NT2/D1 (cell line): ENCODE measurements at regions not wholly inside any gene's neighbourhood (a gene's known extent, or its start where the extent isn't known, plus 50 kb on each side); places are given as distances from the start of the nearest gene placed in this dataset.

Experiments used
- DNase-seq: peaks from one replicate; pipeline ENCODE4 v3.0.0-alpha.2; 2011; ENCODE audit warnings: low read depth, low spot score
- H3K27me3 ChIP-seq: 2 replicates; pipeline ENCODE4 v1.6.0; 2011; ENCODE audit warnings: mild to moderate bottlenecking; ENCODE audit not compliant: insufficient read length, insufficient read depth
- H3K36me3 ChIP-seq: 2 replicates; pipeline ENCODE4 v1.6.1; 2011; ENCODE audit warnings: mild to moderate bottlenecking, low read length, mixed read lengths; ENCODE audit not compliant: insufficient read depth, insufficient read length
- H3K4me1 ChIP-seq: 2 replicates; pipeline ENCODE4 v1.5.1; 2011; ENCODE audit not compliant: insufficient read depth, insufficient read length
- H3K4me3 ChIP-seq: 2 replicates; pipeline ENCODE4 v1.5.1; 2011; ENCODE audit warnings: low read depth; ENCODE audit not compliant: insufficient read length
- H3K9ac ChIP-seq: 2 replicates; pipeline ENCODE4 v1.6.0; 2011; ENCODE audit warnings: low read depth; ENCODE audit not compliant: insufficient read length
- H3K9me3 ChIP-seq: 2 replicates; pipeline ENCODE4 v1.5.1; 2011; ENCODE audit warnings: mild to moderate bottlenecking, low read length; ENCODE audit not compliant: insufficient read depth
- SUZ12 ChIP-seq: IDR thresholded peaks from 2 replicates; pipeline ENCODE4 v1.6.1; 2011; ENCODE audit not compliant: insufficient read length, insufficient read depth; ENCODE audit errors: extremely low read depth
- YY1 ChIP-seq: IDR thresholded peaks from 2 replicates; pipeline ENCODE4 v1.6.1; 2011; ENCODE audit not compliant: insufficient read length, insufficient read depth
- ZNF274 ChIP-seq: IDR thresholded peaks from 2 replicates; pipeline ENCODE4 v1.6.1; 2011; ENCODE audit warnings: mild to moderate bottlenecking, low read depth, low read length

GRCh38 chr11:56910785-56911184, 77.9 kb upstream of the OR5AK2 start:
- no peaks in the 10 kb centered on the region for H3K9me3 ChIP-seq
- no peak for TF ChIP-seq YY1
- H3K9ac ChIP-seq, result no peak overlapping the region
- H3K4me1 ChIP-seq, result no peaks in the 10 kb centered on the region
- H3K27me3 ChIP-seq, result no peaks in the 10 kb centered on the region
- no peaks in the 10 kb centered on the region for H3K36me3 ChIP-seq
- DNase-seq, result no peak
- no peak overlapping the region for H3K4me3 ChIP-seq

GRCh38 chr11:56910046-56910773, 78.5 kb upstream of the OR5AK2 start:
- no peaks in the 10 kb centered on the region for H3K4me1 ChIP-seq
- no peak for DNase-seq
- no peaks in the 10 kb centered on the region for H3K27me3 ChIP-seq
- H3K9me3 ChIP-seq, result no peaks in the 10 kb centered on the region
- no peak overlapping the region for H3K4me3 ChIP-seq
- H3K36me3 ChIP-seq, result no peaks in the 10 kb centered on the region
- no peak for TF ChIP-seq SUZ12
- no peak for TF ChIP-seq ZNF274
- TF ChIP-seq YY1, result no peak
- H3K9ac ChIP-seq, result no peak overlapping the region

GRCh38 chr11:56909563-56909962, 79.2 kb upstream of the OR5AK2 start:
- no peak for TF ChIP-seq YY1
- TF ChIP-seq SUZ12, result no peak
- TF ChIP-seq ZNF274, result no peak
- no peak overlapping the region for H3K9ac ChIP-seq
- no peaks in the 10 kb centered on the region for H3K27me3 ChIP-seq
- H3K9me3 ChIP-seq, result no peaks in the 10 kb centered on the region
- no peak for DNase-seq
- no peaks in the 10 kb centered on the region for H3K4me1 ChIP-seq
- no peak overlapping the region for H3K4me3 ChIP-seq
- no peaks in the 10 kb centered on the region for H3K36me3 ChIP-seq

GRCh38 chr11:56909080-56909479, 79.6 kb upstream of the OR5AK2 start:
- no peak for DNase-seq
- Histone ChIP-seq H3K36me3 (no peaks in the 10 kb centered on the region), H3K4me3 (no peak overlapping the region), H3K9me3 (no peaks in the 10 kb centered on the region), H3K9ac (no peak overlapping the region), H3K4me1 (no peaks in the 10 kb centered on the region), H3K27me3 (no peaks in the 10 kb centered on the region)
- TF ChIP-seq ZNF274 (no peak), SUZ12 (no peak)

GRCh38 chr11:56906683-56907148, 82.0 kb upstream of the OR5AK2 start:
- no peaks in the 10 kb centered on the region for H3K4me1 ChIP-seq
- DNase-seq, result no peak
- H3K4me3 ChIP-seq, result no peak overlapping the region
- TF ChIP-seq SUZ12 (no peak), YY1 (no peak), ZNF274 (no peak)
- no peak overlapping the region for H3K9ac ChIP-seq
- no peaks in the 10 kb centered on the region for H3K27me3 ChIP-seq
- H3K36me3 ChIP-seq, result no peaks in the 10 kb centered on the region
- H3K9me3 ChIP-seq, result no peaks in the 10 kb centered on the region

GRCh38 chr11:56905936-56906335, 82.8 kb upstream of the OR5AK2 start:
- DNase-seq, result no peak
- Histone ChIP-seq H3K27me3 (no peaks in the 10 kb centered on the region), H3K9me3 (no peaks in the 10 kb centered on the region), H3K4me1 (no peaks in the 10 kb centered on the region), H3K9ac (no peak overlapping the region), H3K4me3 (no peak overlapping the region), H3K36me3 (no peaks in the 10 kb centered on the region)
- TF ChIP-seq SUZ12, result no peak
- TF ChIP-seq ZNF274, result no peak
- no peak for TF ChIP-seq YY1

GRCh38 chr11:56905442-56905841, 83.3 kb upstream of the OR5AK2 start:
- Histone ChIP-seq H3K9me3 (no peaks in the 10 kb centered on the region), H3K9ac (no peak overlapping the region), H3K27me3 (no peaks in the 10 kb centered on the region), H3K4me3 (no peak overlapping the region), H3K4me1 (no peaks in the 10 kb centered on the region), H3K36me3 (no peaks in the 10 kb centered on the region)
- DNase-seq, result no peak
- TF ChIP-seq YY1, result no peak
- TF ChIP-seq SUZ12, result no peak
- no peak for TF ChIP-seq ZNF274
